ENCODE measurements at regions not wholly inside any gene's neighbourhood (a gene's known extent, or its start where the extent isn't known, plus 50 kb on each side); places are given as distances from the start of the nearest gene placed in this dataset.

DNA sequence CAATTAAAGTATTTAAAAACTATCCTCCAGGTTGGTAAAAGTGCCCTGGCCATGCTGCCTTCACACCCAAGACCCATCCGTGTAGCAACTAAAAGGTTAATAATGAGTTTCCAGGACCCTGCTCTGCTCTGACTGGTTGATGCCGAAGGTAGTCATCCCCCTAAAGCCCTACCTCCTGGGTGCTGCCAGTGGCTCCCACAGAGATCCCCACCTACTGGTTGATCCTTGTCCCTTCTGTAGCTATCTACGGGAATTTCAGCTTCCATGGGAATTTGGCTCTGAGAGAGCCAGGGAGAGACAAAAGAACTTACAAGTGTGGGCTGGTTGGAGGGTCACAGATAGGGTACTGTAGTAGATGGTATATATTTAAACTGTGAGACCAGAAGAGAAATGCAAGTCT, 110.6 kb upstream of the NANOGP8 start:
- TF ChIP-seq POLR2AphosphoS5 (IDR thresholded peaks at IDR 0.05; ENCODE audit: low read depth, low read length) (no peak), POLR2A (IDR thresholded peaks at IDR 0.05; ENCODE audit: low read depth, low read length) (no peak), TAF1 (IDR thresholded peaks at IDR 0.05; ENCODE audit: low read depth, low read length) (no peak), SPI1 (IDR thresholded peaks at IDR 0.05; ENCODE audit: low read depth, low read length) (no peak)
